Stimulated activated CD4-positive, alpha-beta T cell treated with anti-CD3 and anti-CD28 coated beads, Interleukin-2, amount 100 ng/mL, for 48 hours (primary cell): ENCODE measurements at regions not wholly inside any gene's neighbourhood (a gene's known extent, or its start where the extent isn't known, plus 50 kb on each side); places are given as distances from the start of the nearest gene placed in this dataset.

Experiments used
- DNase-seq, 2 donors: peaks; one replicate each; pipeline ENCODE4 v3.0.0-alpha.2; 2020

DNA sequence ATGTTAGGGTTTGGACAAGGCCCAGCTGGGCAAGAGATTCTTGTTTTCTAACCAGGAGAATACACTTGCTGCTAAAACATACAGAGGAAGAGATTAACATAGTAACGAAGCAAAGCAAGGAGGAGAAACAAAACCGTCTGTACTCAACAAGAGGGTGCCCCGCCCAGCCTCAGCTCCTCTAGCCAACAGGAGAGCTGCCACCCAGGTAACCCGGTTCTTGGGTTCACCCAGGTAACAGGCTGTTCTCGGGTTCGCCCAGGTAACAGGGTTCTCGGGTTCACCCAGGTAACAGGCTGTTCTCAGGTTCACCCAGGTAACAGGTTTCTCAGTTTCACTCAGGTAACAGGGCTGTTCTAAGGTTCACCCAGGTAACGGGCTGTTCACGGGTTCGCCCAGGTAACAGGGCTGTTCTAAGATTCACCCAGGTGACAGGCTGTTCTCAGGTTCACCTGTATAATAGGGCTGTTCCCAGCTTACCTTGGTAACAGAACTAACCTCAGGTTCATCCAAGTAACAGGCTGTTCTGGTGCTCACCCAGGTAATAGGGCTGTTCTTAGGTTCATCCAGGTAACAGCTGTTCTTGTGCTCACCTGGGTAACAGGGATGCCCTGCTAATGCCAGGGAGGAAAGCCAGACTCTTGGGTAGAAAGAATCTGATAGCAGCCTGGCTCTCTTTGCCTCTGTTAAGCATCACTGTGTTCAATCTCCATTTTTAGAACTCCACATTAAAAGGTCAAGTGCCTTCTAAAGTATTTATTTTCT, 271.6 kb downstream of the SYK start:
- DNase-seq: no peak

DNA sequence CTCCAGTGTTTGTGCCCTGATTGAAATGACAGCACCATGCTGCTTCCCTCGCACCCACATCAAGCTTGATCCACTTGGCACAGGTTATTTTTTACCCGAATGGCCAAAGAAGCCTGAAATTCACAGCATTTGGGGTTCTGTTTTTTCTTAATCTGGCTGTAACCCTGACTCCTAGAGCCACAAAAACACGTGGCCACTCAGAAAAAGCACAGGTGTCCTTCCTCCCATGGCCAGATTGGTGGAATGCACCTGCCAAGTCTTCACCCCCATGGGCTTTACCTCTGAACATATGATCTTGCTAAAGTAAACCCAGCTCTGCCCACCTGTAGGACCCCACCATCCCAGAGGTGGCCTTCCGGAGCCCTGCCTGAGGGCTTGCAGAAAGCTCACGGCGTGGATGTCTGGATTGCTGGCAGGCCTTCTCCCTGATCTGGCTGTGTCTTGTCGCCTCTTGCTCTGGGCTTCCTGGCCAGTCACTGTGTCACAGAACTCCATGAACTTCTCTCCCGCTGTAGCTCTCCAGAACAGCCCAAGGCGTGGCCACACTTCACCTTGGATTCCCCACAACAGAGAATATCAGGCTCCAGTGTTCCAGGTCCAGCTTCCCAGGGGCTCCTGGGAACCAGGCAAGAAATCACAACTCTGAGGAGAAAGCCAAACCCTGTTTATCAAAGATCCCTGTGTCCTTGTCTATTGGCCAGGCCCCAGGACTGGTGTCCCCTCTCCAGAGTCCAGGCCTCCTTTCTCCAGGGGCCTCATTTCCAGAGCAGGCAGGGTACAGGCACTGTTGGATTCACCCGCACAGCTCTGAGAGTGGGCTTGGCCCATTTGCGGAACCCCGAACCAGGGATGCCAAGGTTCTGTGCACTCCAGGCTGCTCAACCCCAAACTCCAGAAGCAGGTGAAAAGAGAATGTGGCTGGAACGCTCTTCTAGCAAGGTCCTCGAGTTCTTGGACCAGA, 272.5 kb downstream of the SYK start:
- no peak for DNase-seq

- DNase-seq: no peak
Observed at GRCh38 chr9:91074866-91075265, 273.2 kb downstream of the SYK start.

DNA sequence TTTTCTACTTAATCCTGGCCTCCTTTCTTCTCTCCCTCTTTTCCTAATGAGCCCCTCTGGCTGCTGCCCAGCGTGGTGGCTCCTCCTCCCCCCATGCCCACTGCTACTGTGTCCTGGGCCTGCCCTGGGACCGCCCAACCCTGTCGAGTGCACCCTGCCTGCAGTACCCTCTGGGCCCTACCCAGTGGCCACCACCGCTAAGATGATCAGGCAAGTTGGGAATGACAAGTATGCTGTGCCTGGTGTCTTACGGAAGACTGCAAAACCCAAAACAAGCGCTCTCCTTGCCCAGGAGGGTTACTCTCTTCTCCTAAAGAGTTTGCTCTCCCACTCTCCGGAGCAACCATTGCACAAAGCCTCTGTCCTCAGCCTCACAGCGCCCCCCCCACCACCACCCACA, 273.7 kb downstream of the SYK start:
- DNase-seq: no peak

DNA sequence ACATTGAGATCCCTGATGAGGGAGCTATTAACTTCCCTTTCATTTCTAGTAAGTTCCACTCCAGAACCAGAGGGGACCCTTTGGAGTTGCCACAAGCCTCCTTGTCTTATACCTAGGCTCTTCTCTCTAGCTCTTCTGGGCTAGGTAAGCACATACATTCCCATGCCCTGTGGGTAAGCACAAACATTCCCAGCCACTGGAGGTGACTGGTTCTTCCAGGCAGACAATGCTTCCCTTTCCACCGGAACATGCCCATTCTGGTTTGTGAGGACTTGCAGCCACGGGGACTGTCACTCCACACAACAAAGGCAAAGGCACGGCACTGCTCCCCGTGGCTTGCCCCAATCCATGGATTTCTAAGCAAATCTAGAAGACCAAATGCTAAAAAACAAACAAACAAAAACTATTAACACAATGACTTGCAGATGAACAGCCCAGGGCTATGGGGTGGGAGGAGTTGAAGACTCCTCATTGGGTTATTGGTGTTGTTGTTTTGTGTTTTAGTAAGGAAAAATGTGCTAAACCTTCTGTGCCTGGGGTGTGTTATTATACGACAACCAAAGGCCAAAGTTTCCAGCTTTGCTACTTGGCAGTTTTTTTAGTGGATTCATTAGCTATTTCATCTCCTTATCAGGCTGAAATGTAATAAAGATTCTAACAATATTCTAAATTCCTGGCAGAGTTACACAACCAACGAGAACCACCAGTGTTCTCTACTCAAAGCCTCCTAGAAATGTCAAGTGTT, 276.2 kb downstream of the SYK start:
- no peak for DNase-seq

GRCh38 chr9:91078369-91078695, 276.7 kb downstream of the SYK start:
- DNase-seq: no peak

- no peak for DNase-seq
Observed at GRCh38 chr9:91082731-91083130, 279.0 kb downstream of the AUH start.

- no peak for DNase-seq
Observed at GRCh38 chr9:91084896-91085516, 276.7 kb downstream of the AUH start.

DNA sequence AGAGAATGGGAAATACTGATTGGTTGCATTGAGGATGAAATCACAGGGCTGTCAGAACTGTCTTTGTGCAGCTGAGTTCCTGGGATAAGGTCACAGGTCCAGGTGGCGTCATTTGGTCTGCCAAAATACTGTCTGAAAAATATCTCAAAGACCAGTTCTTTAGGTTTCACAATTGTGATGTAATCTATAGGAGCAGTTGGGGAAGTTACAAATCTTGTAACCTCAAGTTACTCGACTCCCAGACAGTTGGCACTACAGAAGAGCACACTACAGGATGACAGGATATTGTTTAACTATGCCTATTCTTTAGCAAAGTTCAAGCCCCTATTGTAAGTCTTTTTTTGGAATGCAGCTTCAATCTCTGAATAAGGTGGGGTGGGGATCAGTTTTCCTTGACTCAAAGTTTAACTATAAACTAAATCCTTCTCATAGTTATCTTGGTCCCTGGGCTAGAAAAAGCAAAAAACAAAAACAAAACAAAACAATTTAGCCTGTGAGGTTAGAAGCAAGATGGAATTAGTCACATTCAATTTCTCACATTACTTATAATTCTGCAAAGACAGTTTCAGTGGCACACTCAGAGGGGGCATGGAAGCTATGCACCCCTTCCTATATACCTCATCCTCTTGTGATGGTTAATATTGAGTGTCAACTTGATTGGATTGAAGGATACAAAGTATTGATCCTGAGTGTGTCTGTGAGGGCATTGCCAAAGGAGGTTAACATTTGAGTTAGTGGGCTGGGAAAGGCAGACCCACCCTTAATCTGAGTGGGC, 276.0 kb downstream of the AUH start:
- DNase-seq: no peak

DNA sequence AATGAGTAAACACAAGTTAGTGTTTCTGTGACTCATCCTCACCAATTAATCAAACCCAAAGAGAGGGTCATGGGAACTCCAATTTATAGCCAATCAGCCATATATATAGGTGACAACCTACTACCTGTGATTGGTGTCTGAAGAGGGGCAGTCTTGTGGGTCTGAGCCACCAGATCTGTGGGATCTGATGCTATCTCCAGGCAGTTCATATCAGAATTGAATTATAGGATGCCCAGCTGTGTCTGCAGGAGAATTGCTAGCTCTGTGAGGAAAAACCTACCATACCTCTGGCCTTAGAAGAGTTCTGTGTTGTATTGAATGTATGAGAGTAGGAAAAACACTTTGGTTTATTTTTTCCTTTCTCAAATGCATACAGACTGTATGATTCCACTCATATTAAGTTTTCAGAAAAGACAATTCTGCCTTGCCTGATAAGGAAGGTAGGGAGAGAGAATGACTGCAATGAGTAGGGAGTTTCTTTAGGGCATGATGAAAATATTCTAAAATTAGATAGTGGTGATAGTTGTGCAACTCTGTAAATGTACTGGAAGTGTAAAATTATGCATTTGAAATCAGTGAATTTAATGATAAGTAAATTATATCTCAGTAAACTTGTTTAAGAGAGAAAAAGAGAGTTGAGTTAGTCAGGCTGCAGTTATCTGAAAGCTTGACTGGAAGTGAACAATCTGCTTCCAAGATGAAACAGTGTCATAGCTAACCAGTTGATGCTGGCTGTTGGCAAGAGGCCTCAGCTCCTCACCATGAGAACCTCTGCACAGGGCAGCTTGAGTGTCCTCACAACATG, 274.9 kb downstream of the AUH start:
- DNase-seq: no peak

GRCh38 chr9:91087462-91087759, 274.3 kb downstream of the AUH start:
- no peak for DNase-seq

- no peak for DNase-seq
Observed at GRCh38 chr9:91089405-91090129, 272.2 kb downstream of the AUH start.

DNA sequence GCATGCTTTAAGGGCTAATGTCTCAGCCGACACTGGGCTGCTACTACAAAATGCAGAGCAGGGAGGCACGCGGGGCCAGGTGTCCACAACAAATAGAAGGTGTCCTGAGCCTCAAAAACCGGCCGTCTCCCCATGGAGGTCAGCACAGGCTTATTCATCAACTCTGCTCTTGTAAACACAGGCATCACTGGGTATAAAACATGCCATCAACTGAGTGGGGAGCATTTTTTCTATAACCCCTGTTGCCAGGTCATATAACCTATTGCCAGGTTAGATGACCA, 271.6 kb downstream of the AUH start:
- no peak for DNase-seq

DNA sequence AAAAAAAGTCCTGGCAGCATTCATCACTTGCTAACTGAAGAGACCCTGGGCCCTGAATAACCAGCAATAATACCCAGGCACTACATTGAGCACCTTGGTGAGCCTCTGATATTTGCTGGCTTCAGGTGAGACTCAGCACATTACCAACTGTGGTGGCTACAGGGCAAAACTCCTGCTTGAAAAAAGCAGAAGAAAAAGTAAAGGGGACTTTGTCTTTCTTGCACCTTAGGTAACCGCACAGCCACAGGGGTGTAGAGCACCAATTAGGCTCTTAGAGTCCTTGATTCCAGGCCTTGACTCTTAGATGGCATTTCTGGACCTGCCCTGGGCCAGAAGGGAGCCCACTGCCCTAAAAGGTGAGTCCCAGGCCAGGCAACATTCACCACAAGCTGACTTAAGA, 269.5 kb downstream of the AUH start:
- DNase-seq: no peak

DNA sequence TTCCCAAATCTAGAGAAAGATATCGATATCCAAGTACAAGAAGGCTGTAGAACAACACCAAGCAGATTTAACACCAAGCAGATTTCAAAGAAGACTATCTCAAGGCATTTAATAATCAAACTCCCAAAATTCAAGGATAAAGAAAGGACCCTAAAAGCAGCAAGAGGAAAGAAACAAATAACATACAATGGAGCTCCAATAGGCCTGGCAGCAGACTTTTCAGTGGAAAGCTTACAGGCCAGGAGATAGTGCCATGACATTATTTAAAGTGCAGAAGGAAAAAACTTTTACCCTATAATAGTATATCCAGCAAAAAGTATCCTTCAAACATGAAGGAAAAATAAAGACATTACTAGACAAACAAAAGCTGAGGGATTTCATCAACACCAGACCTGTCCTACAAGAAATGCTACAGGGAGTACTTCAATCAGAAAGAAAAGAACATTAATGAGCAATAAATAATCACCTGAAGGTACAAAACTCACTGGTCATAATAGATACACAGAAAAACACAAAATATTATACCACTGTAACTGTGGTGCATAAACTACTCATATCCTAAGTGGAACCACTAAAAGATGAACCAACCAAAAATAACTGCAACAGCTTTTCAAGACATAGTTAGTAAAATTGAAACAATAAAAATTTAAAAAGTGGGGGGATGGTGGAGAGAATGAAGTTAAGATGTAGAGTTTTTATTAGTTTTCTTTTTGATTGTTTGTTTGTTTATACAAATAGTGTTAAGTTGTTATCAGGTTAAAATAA, 267.2 kb downstream of the AUH start:
- no peak for DNase-seq

DNA sequence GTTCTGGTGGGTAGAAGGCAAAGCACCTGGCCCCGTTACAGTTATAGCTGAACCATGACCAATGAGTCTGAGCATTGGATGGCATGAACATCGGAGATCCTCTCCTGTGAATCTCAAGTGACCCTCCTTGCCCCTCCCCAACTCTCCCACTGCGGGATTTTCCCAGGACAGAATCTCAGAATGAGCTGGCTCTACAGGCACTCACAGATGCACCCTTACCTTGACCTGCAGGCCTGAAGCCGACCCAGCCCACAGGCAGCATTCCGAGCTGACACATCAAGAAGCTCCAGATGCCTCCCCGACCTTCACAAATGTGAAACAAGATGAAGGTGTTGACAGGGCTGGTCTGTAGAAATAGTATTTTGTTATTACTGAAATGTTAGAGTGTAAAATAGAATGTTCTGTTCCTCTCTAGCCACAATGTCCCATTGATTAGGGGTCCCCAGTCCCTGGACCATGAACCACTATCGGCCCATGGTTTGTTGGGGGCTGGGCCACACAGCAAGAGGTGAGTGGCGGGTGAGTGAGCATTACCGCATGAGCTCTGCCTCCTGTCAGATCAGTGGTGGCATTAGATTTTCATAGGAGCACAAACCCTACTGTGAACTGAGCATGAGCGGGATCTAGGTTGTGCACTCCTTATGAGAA, 263.4 kb downstream of the AUH start:
- DNase-seq: no peak

- no peak for DNase-seq
Observed at GRCh38 chr9:91099436-91099835, 262.3 kb downstream of the AUH start.

- no peak for DNase-seq
Observed at GRCh38 chr9:91100878-91101450, 260.8 kb downstream of the AUH start.

- peak; percentile 61 to 71 for DNase-seq
Observed at GRCh38 chr9:91101611-91102168, 260.0 kb downstream of the AUH start.
